Upper lobe of right lung (tissue), 1 donor: ENCODE measurements at regions not wholly inside any gene's neighbourhood (a gene's known extent, or its start where the extent isn't known, plus 50 kb on each side); places are given as distances from the start of the nearest gene placed in this dataset.
"Not testable (repeated sequence)": the region's sequence is repeated elsewhere in the genome, so short reads cannot be mapped to it uniquely, and the experiment has no call there.

Experiments
- ATAC-seq: fragments of 200-7000 bp; cut with Tn5 transposase; one replicate; pipeline ENCODE4 v1.9.1; 2020; ENCODE audit warnings: mild to moderate bottlenecking, moderate library complexity
- DNase-seq: peaks from one replicate; pipeline ENCODE4 v3.0.0-alpha.2; 2020
- H3K27ac ChIP-seq: fragments of 200-600 bp; one replicate; pipeline ENCODE4 v1.8.0; 2022
- H3K27me3 ChIP-seq: fragments of 200-600 bp; one replicate; pipeline ENCODE4 v1.8.0; 2022; ENCODE audit warnings: mild to moderate bottlenecking
- H3K36me3 ChIP-seq: fragments of 200-600 bp; one replicate; pipeline ENCODE4 v1.8.0; 2022
- H3K4me1 ChIP-seq: fragments of 200-600 bp; one replicate; pipeline ENCODE4 v1.8.0; 2022
- H3K4me3 ChIP-seq: fragments of 200-600 bp; one replicate; pipeline ENCODE4 v1.8.0; 2022; ENCODE audit warnings: mild to moderate bottlenecking
- H3K9me3 ChIP-seq: fragments of 200-600 bp; one replicate; pipeline ENCODE4 v1.8.0; 2022
- CTCF ChIP-seq: fragments of 200-600 bp; IDR thresholded peaks from one replicate; pipeline ENCODE4 v1.8.0; 2022; ENCODE audit warnings: antibody characterized with exemption
- intact Hi-C: fragments of 100-400 bp; cut with DNase I; formaldehyde crosslinking; loops from one replicate; pipeline ENCODE4 v1.11.0; 2022
- donor health status: DM: no; HTN: yes; CAD: no; lungs with severe emphysema.

GRCh38 chr10:109665321-109665720 is 258.0 kb downstream of the XPNPEP1 start:
- DNase-seq (no peak), ATAC-seq (no peak)
- Histone ChIP-seq H3K9me3 (no peaks in the 10 kb centered on the region), H3K36me3 (no peaks in the 10 kb centered on the region), H3K27me3 (no peaks in the 10 kb centered on the region), H3K4me3 (no peak overlapping the region), H3K4me1 (no peaks in the 10 kb centered on the region), H3K27ac (no peak overlapping the region)
- TF ChIP-seq CTCF, result no peak
- intact Hi-C loops, result no loop called here

- no peak overlapping the region for H3K4me3 ChIP-seq
- no peaks in the 10 kb centered on the region for H3K4me1 ChIP-seq
- no peak overlapping the region for H3K27ac ChIP-seq
- no peaks in the 10 kb centered on the region for H3K36me3 ChIP-seq
- ATAC-seq, result peak; percentile 34
- no peak for TF ChIP-seq CTCF
- DNase-seq, result no peak
- intact Hi-C loops, result no loop called here
- no peaks in the 10 kb centered on the region for H3K9me3 ChIP-seq
- H3K27me3 ChIP-seq, result no peaks in the 10 kb centered on the region
These were observed 258.8 kb downstream of the XPNPEP1 start for GRCh38 chr10:109664554-109664953.

GRCh38 chr10:109663122-109663521 is 260.2 kb downstream of the XPNPEP1 start:
- Histone ChIP-seq H3K9me3 (no peaks in the 10 kb centered on the region), H3K4me1 (no peaks in the 10 kb centered on the region), H3K4me3 (no peak overlapping the region), H3K36me3 (no peaks in the 10 kb centered on the region), H3K27ac (no peak overlapping the region), H3K27me3 (no peaks in the 10 kb centered on the region)
- ATAC-seq (peak; percentile 19), DNase-seq (no peak)
- intact Hi-C loops, result no loop called here
- no peak for TF ChIP-seq CTCF

- H3K9me3 ChIP-seq, H3K27ac ChIP-seq, H3K4me3 ChIP-seq, ATAC-seq, intact Hi-C loops, H3K27me3 ChIP-seq, H3K4me1 ChIP-seq, H3K36me3 ChIP-seq, DNase-seq: not testable (repeated sequence)
These were observed 270.7 kb downstream of the XPNPEP1 start for GRCh38 chr10:109652612-109653011.

- H3K4me3 ChIP-seq, result no peak overlapping the region
- DNase-seq (no peak), ATAC-seq (no peak)
- H3K4me1 ChIP-seq, result no peaks in the 10 kb centered on the region
- no peaks in the 10 kb centered on the region for H3K9me3 ChIP-seq
- intact Hi-C loops, result no loop called here
- no peaks in the 10 kb centered on the region for H3K27me3 ChIP-seq
- H3K27ac ChIP-seq, result no peak overlapping the region
- no peaks in the 10 kb centered on the region for H3K36me3 ChIP-seq
- TF ChIP-seq CTCF, result no peak
These were observed 273.1 kb downstream of the XPNPEP1 start for GRCh38 chr10:109650228-109650627.

- Histone ChIP-seq H3K27me3 (no peaks in the 10 kb centered on the region), H3K9me3 (no peaks in the 10 kb centered on the region), H3K4me3 (no peak overlapping the region), H3K36me3 (no peaks in the 10 kb centered on the region), H3K27ac (no peak overlapping the region), H3K4me1 (no peaks in the 10 kb centered on the region)
- ATAC-seq, result no peak
- DNase-seq, result no peak
- TF ChIP-seq CTCF, result no peak
- intact Hi-C loops, result no loop called here
These were observed 275.7 kb downstream of the XPNPEP1 start for GRCh38 chr10:109647627-109648026.
